IMR-90 (cell line): ENCODE measurements at regions not wholly inside any gene's neighbourhood (a gene's known extent, or its start where the extent isn't known, plus 50 kb on each side); places are given as distances from the start of the nearest gene placed in this dataset.

Source experiments
- ATAC-seq: fragments of 200-7000 bp; cut with Tn5 transposase; 2 replicates; pipeline ENCODE4 v1.9.1; 2020; ENCODE audit warnings: low read depth, mild to moderate bottlenecking, moderate library complexity
- BruUV-seq: library from RNA; stranded (reverse); fragments of 400-500 nt; replicated peaks from 2 replicates; lab custom pipeline; 2021; lab: Mats Ljungman, UMichigan
- CTCF ChIA-PET: fragments of 300-600 bp; formaldehyde crosslinking; extraction: SDS; loops from one replicate; lab custom pipeline; 2021; ENCODE audit warnings: antibody characterized with exemption; lab: Yijun Ruan, JAX
- POLR2A ChIA-PET: fragments of 300-600 bp; sonication (Branson Sonifier 250); formaldehyde crosslinking; loops from one replicate; lab custom pipeline; 2022; ENCODE audit warnings: antibody characterized with exemption; ENCODE audit not compliant: unreplicated experiment; lab: Charles Lee
- DNase-seq: peaks from one replicate; pipeline ENCODE4 v3.0.0; 2013
- H2AFZ ChIP-seq: replicated peaks from 2 replicates; pipeline ENCODE3; 2013; ENCODE audit warnings: low read length, mild to moderate bottlenecking; ENCODE audit not compliant: poor library complexity
- H2AK5ac ChIP-seq: 2 replicates; pipeline ENCODE4 v1.6.1; 2013; ENCODE audit warnings: low read depth, low read length, inconsistent platforms
- H2AK9ac ChIP-seq: replicated peaks from 2 replicates; pipeline ENCODE3; 2013; ENCODE audit warnings: mild to moderate bottlenecking, low read depth, low read length, moderate library complexity; ENCODE audit not compliant: poor library complexity
- H2BK120ac ChIP-seq: 2 replicates; pipeline ENCODE4 v1.6.1; 2013; ENCODE audit warnings: low read depth, low read length, inconsistent platforms
- H2BK15ac ChIP-seq: 3 replicates; pipeline ENCODE4 v1.6.1; 2013; ENCODE audit warnings: low read depth, low read length, inconsistent platforms
- H2BK20ac ChIP-seq: 2 replicates; pipeline ENCODE4 v1.6.1; 2013; ENCODE audit warnings: low read depth, mild to moderate bottlenecking, inconsistent platforms, low read length, moderate library complexity
- H2BK5ac ChIP-seq: 2 replicates; pipeline ENCODE4 v1.6.1; 2013; ENCODE audit warnings: mild to moderate bottlenecking, low read depth, low read length, inconsistent platforms; ENCODE audit not compliant: poor library complexity, severe bottlenecking
- H3K14ac ChIP-seq: replicated peaks from 2 replicates; pipeline ENCODE4 v1.6.1; 2013; ENCODE audit warnings: low read depth, low read length, inconsistent platforms
- H3K18ac ChIP-seq: 2 replicates; pipeline ENCODE4 v1.6.1; 2013; ENCODE audit warnings: low read depth, low read length, control low read depth
- H3K23ac ChIP-seq: 2 replicates; pipeline ENCODE4 v1.6.1; 2013; ENCODE audit warnings: low read depth, low read length, inconsistent platforms
- H3K27ac ChIP-seq: 2 replicates; pipeline ENCODE4 v1.5.1; 2013; ENCODE audit warnings: mild to moderate bottlenecking, control low read depth, low read length; ENCODE audit not compliant: insufficient read depth
- H3K27me3 ChIP-seq: 2 replicates; pipeline ENCODE4 v1.6.1; 2013; ENCODE audit warnings: low read length; ENCODE audit not compliant: control insufficient read depth, insufficient read depth
- H3K36me3 ChIP-seq: 2 replicates; pipeline ENCODE4 v1.6.1; 2013; ENCODE audit warnings: low read length, mixed read lengths; ENCODE audit not compliant: control insufficient read depth, insufficient read depth
- H3K4ac ChIP-seq: 2 replicates; pipeline ENCODE4 v1.6.1; 2013; ENCODE audit warnings: low read depth, low read length, inconsistent platforms
- H3K4me1 ChIP-seq: 2 replicates; pipeline ENCODE4 v1.6.1; 2013; ENCODE audit warnings: low read length, mixed read lengths; ENCODE audit not compliant: control insufficient read depth, insufficient read depth
- H3K4me2 ChIP-seq: 2 replicates; pipeline ENCODE4 v1.6.1; 2013; ENCODE audit warnings: low read depth, mild to moderate bottlenecking, control low read depth, low read length, moderate library complexity
- H3K4me3 ChIP-seq: 2 replicates; pipeline ENCODE4 v1.5.1; 2013; ENCODE audit warnings: low read depth, mild to moderate bottlenecking, control low read depth, low read length, moderate library complexity; ENCODE audit not compliant: insufficient read depth
- H3K56ac ChIP-seq: 2 replicates; pipeline ENCODE4 v1.6.1; 2013; ENCODE audit warnings: low read length, inconsistent platforms; ENCODE audit not compliant: insufficient read depth; ENCODE audit errors: extremely low read depth
- H3K79me1 ChIP-seq, 2 experiments: 2 replicates each; pipeline ENCODE4 v1.6.1; 2013; ENCODE audit warnings: low read length in 2 of 2, inconsistent platforms in 1 of 2, low read depth in 1 of 2
- H3K9ac ChIP-seq: 2 replicates; pipeline ENCODE4 v1.6.1; 2013; ENCODE audit warnings: low read depth, low read length, control low read depth
- H3K9me1 ChIP-seq: 2 replicates; pipeline ENCODE4 v1.6.1; 2013; ENCODE audit warnings: low read length, inconsistent platforms; ENCODE audit not compliant: insufficient read depth
- H3K9me3 ChIP-seq: 2 replicates; pipeline ENCODE4 v1.6.1; 2013; ENCODE audit warnings: low read length; ENCODE audit not compliant: control insufficient read depth, insufficient read depth
- H4K20me1 ChIP-seq: 2 replicates; pipeline ENCODE4 v1.6.1; 2013; ENCODE audit warnings: low read length, inconsistent platforms; ENCODE audit not compliant: insufficient read depth
- H4K5ac ChIP-seq: 2 replicates; pipeline ENCODE4 v1.6.1; 2013; ENCODE audit warnings: mild to moderate bottlenecking, low read depth, low read length, control low read depth
- H4K8ac ChIP-seq, 2 experiments: 2 replicates each; pipeline ENCODE4 v1.6.1; 2013; ENCODE audit warnings: low read depth in 2 of 2, low read length in 2 of 2, control low read depth in 1 of 2, inconsistent platforms in 1 of 2
- H4K91ac ChIP-seq: 2 replicates; pipeline ENCODE4 v1.6.1; 2013; ENCODE audit warnings: low read depth, low read length, inconsistent platforms; ENCODE audit not compliant: insufficient read depth
- CEBPB ChIP-seq: IDR thresholded peaks from 2 replicates; pipeline ENCODE4 v1.6.1; 2012; ENCODE audit warnings: low read depth, low read length, improper control_type of control experiment
- FOS ChIP-seq: fragments of 150-350 bp; IDR thresholded peaks from 2 replicates; pipeline ENCODE4 v1.6.1; 2016; ENCODE audit warnings: low read depth, low read length
- MAZ ChIP-seq: IDR thresholded peaks from 2 replicates; pipeline ENCODE4 v1.6.1; 2012; ENCODE audit warnings: low read depth, mild to moderate bottlenecking, low read length, improper control_type of control experiment, moderate library complexity, borderline replicate concordance
- MXI1 ChIP-seq: IDR thresholded peaks from 2 replicates; pipeline ENCODE4 v1.6.1; 2012; ENCODE audit warnings: low read depth, mild to moderate bottlenecking, low read length, moderate library complexity, borderline replicate concordance
- SMC3 ChIP-seq: fragments of 150-350 bp; IDR thresholded peaks from 2 replicates; pipeline ENCODE4 v1.6.1; 2016; ENCODE audit warnings: low read depth, mild to moderate bottlenecking, antibody characterized with exemption, low read length, moderate library complexity
- WGBS, 2 experiments: methylation state at CpG; one replicate each; pipeline versions ENCODE4 v1.1.5 to v1.1.7; 2013; ENCODE audit warnings: missing lambda C conversion rate in 2 of 2; ENCODE audit not compliant: insufficient read length in 1 of 2; ENCODE audit errors: extremely low coverage in 2 of 2; 5-methylcytosine and 5-hydroxymethylcytosine counted together
- dilution Hi-C: fragments of 300-500 bp; cut with HindIII; formaldehyde crosslinking; loops from one replicate; pipeline ENCODE4 v1.14.3; 2018; ENCODE audit warnings: low sequenced_read_pairs; ENCODE audit not compliant: unreplicated experiment
- in situ Hi-C: fragments of 300-500 bp; cut with MboI; formaldehyde crosslinking; loops from 3 replicates; pipeline ENCODE4 v1.14.3; 2019; ENCODE audit warnings: low sequenced_read_pairs, inconsistent platforms, mixed read lengths
- intact Hi-C: fragments of 100-400 bp; cut with micrococcal nuclease; formaldehyde crosslinking; loops from 2 replicates; pipeline ENCODE4 v1.10.0; 2022

- Histone ChIP-seq H2BK20ac (no peak overlapping the region), H4K5ac (no peak overlapping the region), H4K91ac (no peak overlapping the region), H2BK5ac (no peak overlapping the region), H3K23ac (no peak overlapping the region), H3K9ac (no peak overlapping the region), H2BK120ac (no peak overlapping the region), H3K4me2 (no peak overlapping the region), H3K18ac (no peak overlapping the region), H4K8ac (no peak overlapping the region), H3K4me3 (no peak overlapping the region), H2AK5ac (no peak overlapping the region), H3K9me1 (peaks cover 5% of the 10 kb centered on the region; the same call in 1 of the 2 replicates), H3K27ac (no peak overlapping the region), H3K56ac (no peak overlapping the region), H3K14ac (no peak overlapping the region), H3K9me3 (no peaks in the 10 kb centered on the region), H2AFZ (no peak overlapping the region), H3K79me1 (peaks cover 13 to 64% of the 10 kb centered on the region in 2 experiments), H3K36me3 (0 out of 2 replicates have a peak, but pooled peaks cover 1% of the 10 kb centered on the region), H3K4ac (no peak overlapping the region), H3K27me3 (no peaks in the 10 kb centered on the region), H2AK9ac (no peak overlapping the region), H3K4me1 (peaks cover 4% of the 10 kb centered on the region), H2BK15ac (no peak overlapping the region), H4K20me1 (peaks cover 53% of the 10 kb centered on the region)
- ATAC-seq (peak; percentile 13; the same call in 1 of the 2 replicates), DNase-seq (peak; percentile 51)
- CTCF ChIA-PET = no interaction called here
- intact Hi-C loops (no loop called here), in situ Hi-C loops (no loop called here), dilution Hi-C loops (no loop called here)
- POLR2A ChIA-PET = interaction anchor here (0.6 kb wide), 1 partner anchor 10 kb away, joined by 9 read pairs; no protein-coding TSS in a partner anchor
- no CpG with 5 or more reads among the region's 2 CpGs for WGBS, 2 experiments
- BruUV-seq = no TSS peak
- no peak for TF ChIP-seq MAZ
- no peak; the same call in 1 of the 2 replicates for TF ChIP-seq FOS
- no peak for TF ChIP-seq MXI1
- no peak for TF ChIP-seq SMC3
- TF ChIP-seq CEBPB = 0 out of 2 replicates have a peak, but pooled peaks have one; percentile 32
These were observed 363.3 kb downstream of the LIG4 start for GRCh38 chr13:107852072-107852471.
